Esophagus squamous epithelium (tissue), 4 donors: ENCODE measurements at regions not wholly inside any gene's neighbourhood (a gene's known extent, or its start where the extent isn't known, plus 50 kb on each side); places are given as distances from the start of the nearest gene placed in this dataset.

ENCODE experiments used
- POLR2A ChIP-seq, 4 donors: fragments of 450-650 bp; IDR thresholded peaks; one replicate each; pipeline ENCODE4 v1.6.1; 2017; ENCODE audit warnings: antibody characterized with exemption in 4 of 4, mild to moderate bottlenecking in 4 of 4, moderate library complexity in 3 of 4
- TF ChIP-seq, protein P1 (sequence below), 6 experiments: fragments of 450-650 bp in 4 of 6; fragments of 200-600 bp in 2 of 6; sonication (generic) in 2 of 6; IDR thresholded peaks; one replicate each; pipeline ENCODE4 v1.5.1; 2016 to 2019; ENCODE audit warnings: antibody characterized with exemption in 6 of 6, mild to moderate bottlenecking in 4 of 6, moderate library complexity in 4 of 6

GRCh38 chr13:56563663-56564062, 577.1 kb upstream of the PRR20A start:
- TF ChIP-seq, protein P1, sequence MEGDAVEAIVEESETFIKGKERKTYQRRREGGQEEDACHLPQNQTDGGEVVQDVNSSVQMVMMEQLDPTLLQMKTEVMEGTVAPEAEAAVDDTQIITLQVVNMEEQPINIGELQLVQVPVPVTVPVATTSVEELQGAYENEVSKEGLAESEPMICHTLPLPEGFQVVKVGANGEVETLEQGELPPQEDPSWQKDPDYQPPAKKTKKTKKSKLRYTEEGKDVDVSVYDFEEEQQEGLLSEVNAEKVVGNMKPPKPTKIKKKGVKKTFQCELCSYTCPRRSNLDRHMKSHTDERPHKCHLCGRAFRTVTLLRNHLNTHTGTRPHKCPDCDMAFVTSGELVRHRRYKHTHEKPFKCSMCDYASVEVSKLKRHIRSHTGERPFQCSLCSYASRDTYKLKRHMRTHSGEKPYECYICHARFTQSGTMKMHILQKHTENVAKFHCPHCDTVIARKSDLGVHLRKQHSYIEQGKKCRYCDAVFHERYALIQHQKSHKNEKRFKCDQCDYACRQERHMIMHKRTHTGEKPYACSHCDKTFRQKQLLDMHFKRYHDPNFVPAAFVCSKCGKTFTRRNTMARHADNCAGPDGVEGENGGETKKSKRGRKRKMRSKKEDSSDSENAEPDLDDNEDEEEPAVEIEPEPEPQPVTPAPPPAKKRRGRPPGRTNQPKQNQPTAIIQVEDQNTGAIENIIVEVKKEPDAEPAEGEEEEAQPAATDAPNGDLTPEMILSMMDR (IDR thresholded peaks at IDR 0.05): no peak
- TF ChIP-seq POLR2A (IDR thresholded peaks at IDR 0.05): no peak
